ENCODE measurements at regions not wholly inside any gene's neighbourhood (a gene's known extent, or its start where the extent isn't known, plus 50 kb on each side); places are given as distances from the start of the nearest gene placed in this dataset.

GRCh38 chr9:28270156-28270555 is 696.9 kb upstream of the C9orf72 start:
- H3K27me3 Mint-ChIP-seq, result no peaks in the 10 kb centered on the region
- H3K4me3 Mint-ChIP-seq, result no peak overlapping the region
- no peak overlapping the region for H3K27ac Mint-ChIP-seq
- no peaks in the 10 kb centered on the region for H3K36me3 Mint-ChIP-seq
- POLR2A ChIA-PET, result no interaction called here
- peaks cover 0 to 18% (median 5%) of the 10 kb centered on the region in 9 donors for H3K9me3 Mint-ChIP-seq
- ATAC-seq (no peak), DNase-seq (no peak)
- H3K4me1 Mint-ChIP-seq, result no peaks in the 10 kb centered on the region

GRCh38 chr9:28272127-28272526 is 698.8 kb upstream of the C9orf72 start:
- Mint-ChIP-seq H3K4me1 (no peaks in the 10 kb centered on the region), H3K4me3 (no peak overlapping the region), H3K36me3 (no peaks in the 10 kb centered on the region), H3K27ac (no peak overlapping the region), H3K27me3 (no peaks in the 10 kb centered on the region), H3K9me3 (peaks cover 0 to 25% (median 6%) of the 10 kb centered on the region in 9 donors)
- no peak for DNase-seq
- no peak for ATAC-seq
- POLR2A ChIA-PET, result no interaction called here

GRCh38 chr9:28287455-28287854 is 714.2 kb upstream of the C9orf72 start:
- ATAC-seq (no peak), DNase-seq (no peak)
- Mint-ChIP-seq H3K9me3 (peaks cover 0 to 14% (median 2%) of the 10 kb centered on the region in 9 donors), H3K36me3 (no peaks in the 10 kb centered on the region), H3K4me1 (no peaks in the 10 kb centered on the region), H3K4me3 (no peak overlapping the region), H3K27ac (no peak overlapping the region), H3K27me3 (peaks cover 0 to 1% (median 0%) of the 10 kb centered on the region in 5 donors)
- POLR2A ChIA-PET, result no interaction called here

GRCh38 chr9:28289746-28290145 is 716.5 kb upstream of the C9orf72 start:
- H3K36me3 Mint-ChIP-seq, result no peaks in the 10 kb centered on the region
- no peaks in the 10 kb centered on the region for H3K4me1 Mint-ChIP-seq
- DNase-seq (no peak), ATAC-seq (no peak)
- no peak overlapping the region for H3K4me3 Mint-ChIP-seq
- H3K27me3 Mint-ChIP-seq, result peaks cover 0 to 1% (median 0%) of the 10 kb centered on the region in 5 donors
- H3K27ac Mint-ChIP-seq, result no peak overlapping the region
- peaks cover 0 to 14% (median 2%) of the 10 kb centered on the region in 9 donors for H3K9me3 Mint-ChIP-seq
- POLR2A ChIA-PET, result no interaction called here

GRCh38 chr9:28293369-28294090 is 720.2 kb upstream of the C9orf72 start:
- POLR2A ChIA-PET, result no interaction called here
- H3K4me3 Mint-ChIP-seq, result no peak overlapping the region
- H3K36me3 Mint-ChIP-seq, result no peaks in the 10 kb centered on the region
- ATAC-seq, result no peak
- no peak for DNase-seq
- H3K27me3 Mint-ChIP-seq, result no peaks in the 10 kb centered on the region
- H3K27ac Mint-ChIP-seq, result no peak overlapping the region
- H3K9me3 Mint-ChIP-seq, result peaks cover 0 to 8% (median 0%) of the 10 kb centered on the region in 9 donors
- no peaks in the 10 kb centered on the region for H3K4me1 Mint-ChIP-seq

- no peak for DNase-seq
- POLR2A ChIA-PET, result no interaction called here
- Mint-ChIP-seq H3K27me3 (no peaks in the 10 kb centered on the region), H3K36me3 (no peaks in the 10 kb centered on the region), H3K9me3 (peaks cover 0 to 15% (median 3%) of the 10 kb centered on the region in 9 donors), H3K4me3 (no peak overlapping the region), H3K4me1 (no peaks in the 10 kb centered on the region), H3K27ac (no peak overlapping the region)
- ATAC-seq, result no peak
Measured at GRCh38 chr9:28301281-28301680, 728.0 kb upstream of the C9orf72 start.

GRCh38 chr9:28317745-28318144 is 744.5 kb upstream of the C9orf72 start:
- DNase-seq, result no peak
- Mint-ChIP-seq H3K4me3 (no peak overlapping the region), H3K36me3 (no peaks in the 10 kb centered on the region), H3K27me3 (no peaks in the 10 kb centered on the region), H3K27ac (no peak overlapping the region), H3K4me1 (no peaks in the 10 kb centered on the region), H3K9me3 (peaks cover 0 to 8% (median 3%) of the 10 kb centered on the region in 9 donors)
- ATAC-seq, result no peak
- POLR2A ChIA-PET, result no interaction called here

- H3K4me3 Mint-ChIP-seq, result no peak overlapping the region
- ATAC-seq, result no peak
- no peaks in the 10 kb centered on the region for H3K36me3 Mint-ChIP-seq
- POLR2A ChIA-PET, result no interaction called here
- no peaks in the 10 kb centered on the region for H3K4me1 Mint-ChIP-seq
- no peaks in the 10 kb centered on the region for H3K27me3 Mint-ChIP-seq
- H3K9me3 Mint-ChIP-seq, result peaks cover 0 to 8% (median 0%) of the 10 kb centered on the region in 9 donors
- no peak for DNase-seq
- no peak overlapping the region for H3K27ac Mint-ChIP-seq
Measured at GRCh38 chr9:28318515-28318914, 745.2 kb upstream of the C9orf72 start.

- Mint-ChIP-seq H3K27ac (no peak overlapping the region), H3K9me3 (peaks cover 0 to 6% (median 3%) of the 10 kb centered on the region in 9 donors), H3K36me3 (no peaks in the 10 kb centered on the region), H3K27me3 (no peaks in the 10 kb centered on the region), H3K4me1 (no peaks in the 10 kb centered on the region), H3K4me3 (no peak overlapping the region)
- DNase-seq (no peak), ATAC-seq (no peak)
- POLR2A ChIA-PET, result no interaction called here
Measured at GRCh38 chr9:28319981-28320380, 746.7 kb upstream of the C9orf72 start.

- Mint-ChIP-seq H3K36me3 (no peaks in the 10 kb centered on the region), H3K27ac (no peak overlapping the region), H3K27me3 (no peaks in the 10 kb centered on the region), H3K4me1 (no peaks in the 10 kb centered on the region), H3K4me3 (no peak overlapping the region), H3K9me3 (peaks cover 0 to 10% (median 3%) of the 10 kb centered on the region in 9 donors)
- ATAC-seq (no peak), DNase-seq (no peak)
- POLR2A ChIA-PET, result no interaction called here
Measured at GRCh38 chr9:28320616-28321015, 747.3 kb upstream of the C9orf72 start.

- DNase-seq, result no peak
- POLR2A ChIA-PET, result no interaction called here
- no peaks in the 10 kb centered on the region for H3K4me1 Mint-ChIP-seq
- H3K4me3 Mint-ChIP-seq, result no peak overlapping the region
- H3K27me3 Mint-ChIP-seq, result no peaks in the 10 kb centered on the region
- H3K27ac Mint-ChIP-seq, result no peak overlapping the region
- ATAC-seq, result no peak
- H3K36me3 Mint-ChIP-seq, result no peaks in the 10 kb centered on the region
- H3K9me3 Mint-ChIP-seq, result peaks cover 0 to 36% (median 9%) of the 10 kb centered on the region in 9 donors
Measured at GRCh38 chr9:28329323-28329722, 756.0 kb upstream of the C9orf72 start.

GRCh38 chr9:28332648-28333047 is 759.4 kb upstream of the C9orf72 start:
- DNase-seq (no peak), ATAC-seq (no peak)
- Mint-ChIP-seq H3K4me1 (no peaks in the 10 kb centered on the region), H3K36me3 (no peaks in the 10 kb centered on the region), H3K27me3 (no peaks in the 10 kb centered on the region), H3K4me3 (no peak overlapping the region), H3K27ac (no peak overlapping the region), H3K9me3 (peaks cover 0 to 11% (median 3%) of the 10 kb centered on the region in 9 donors)
- POLR2A ChIA-PET, result no interaction called here

- H3K36me3 Mint-ChIP-seq, result no peaks in the 10 kb centered on the region
- H3K27ac Mint-ChIP-seq, result no peak overlapping the region
- H3K4me3 Mint-ChIP-seq, result no peak overlapping the region
- H3K9me3 Mint-ChIP-seq, result peaks cover 0 to 6% (median 0%) of the 10 kb centered on the region in 9 donors
- POLR2A ChIA-PET, result no interaction called here
- no peak for ATAC-seq
- H3K4me1 Mint-ChIP-seq, result no peaks in the 10 kb centered on the region
- H3K27me3 Mint-ChIP-seq, result no peaks in the 10 kb centered on the region
- no peak for DNase-seq
Measured at GRCh38 chr9:28341913-28342312, 768.6 kb upstream of the C9orf72 start.

GRCh38 chr9:28342815-28343338 is 769.6 kb upstream of the C9orf72 start:
- Mint-ChIP-seq H3K27me3 (no peaks in the 10 kb centered on the region), H3K27ac (no peak overlapping the region), H3K36me3 (no peaks in the 10 kb centered on the region), H3K4me1 (no peaks in the 10 kb centered on the region), H3K4me3 (no peak overlapping the region), H3K9me3 (peaks cover 0 to 12% (median 1%) of the 10 kb centered on the region in 9 donors)
- DNase-seq (no peak), ATAC-seq (no peak)
- POLR2A ChIA-PET, result no interaction called here

All from naive thymus-derived CD8-positive, alpha-beta T cell (primary cell).